ENCODE measurements at regions not wholly inside any gene's neighbourhood (a gene's known extent, or its start where the extent isn't known, plus 50 kb on each side); places are given as distances from the start of the nearest gene placed in this dataset.

DNA sequence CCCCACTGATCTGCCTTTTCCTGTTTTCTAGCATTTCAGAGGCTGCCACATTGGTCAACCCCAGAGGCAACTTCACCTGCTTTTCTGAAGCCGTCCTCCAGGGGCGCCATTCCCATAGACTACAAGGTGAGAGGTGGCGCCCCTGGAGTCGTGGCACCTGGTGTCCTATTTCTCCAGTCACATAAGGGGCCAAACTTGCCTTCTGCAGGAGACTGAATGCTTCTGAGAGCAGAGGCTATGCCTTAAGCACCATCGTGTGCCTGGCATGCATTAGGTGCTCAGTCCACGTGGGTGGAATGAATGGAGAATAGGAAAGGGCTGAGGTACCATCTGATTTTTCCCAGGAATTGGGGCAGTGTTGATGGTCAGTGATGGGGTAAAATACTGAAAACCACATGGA is 164.8 kb downstream of the HAPSTR1 start:
- no peak for DNase-seq (ENCODE audit: low read depth in 2 of 2)
- peak; percentile 32 for TF ChIP-seq CTCF (IDR thresholded peaks at IDR 0.05; ENCODE audit: low read depth, low read length)

DNA sequence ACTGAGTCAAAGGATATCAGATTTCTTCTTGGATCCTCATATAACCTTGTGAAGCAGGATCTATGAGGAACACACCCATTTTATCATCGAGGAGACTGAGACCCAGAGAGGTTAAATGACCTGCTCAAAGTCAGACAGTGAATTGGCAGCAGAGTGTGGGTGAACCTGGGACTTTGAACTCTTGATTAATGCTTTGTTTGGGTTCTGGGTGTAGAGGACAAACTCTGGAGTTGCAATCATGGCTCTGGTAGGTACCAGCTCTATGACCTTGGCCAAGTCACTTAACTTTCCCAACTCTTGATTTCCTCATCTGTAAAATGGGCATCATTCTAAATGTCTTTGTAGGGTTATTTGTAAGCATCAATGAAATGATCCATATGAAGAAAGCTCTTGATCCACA is 166.4 kb downstream of the HAPSTR1 start:
- no peak overlapping the region for H3K4me3 ChIP-seq (replicated peaks in 1 of 2; ENCODE audit: low read depth in 2 of 2, low read length in 2 of 2)
- no peak for DNase-seq (ENCODE audit: low read depth in 2 of 2)
- TF ChIP-seq CTCF (IDR thresholded peaks at IDR 0.05; ENCODE audit: low read depth, low read length), result no peak

More for the DNA sequence above, 164.8 kb downstream of the HAPSTR1 start:
- no peak overlapping the region for H3K4me3 ChIP-seq (replicated peaks in 1 of 2; ENCODE audit: low read depth in 2 of 2, low read length in 2 of 2)

DNA sequence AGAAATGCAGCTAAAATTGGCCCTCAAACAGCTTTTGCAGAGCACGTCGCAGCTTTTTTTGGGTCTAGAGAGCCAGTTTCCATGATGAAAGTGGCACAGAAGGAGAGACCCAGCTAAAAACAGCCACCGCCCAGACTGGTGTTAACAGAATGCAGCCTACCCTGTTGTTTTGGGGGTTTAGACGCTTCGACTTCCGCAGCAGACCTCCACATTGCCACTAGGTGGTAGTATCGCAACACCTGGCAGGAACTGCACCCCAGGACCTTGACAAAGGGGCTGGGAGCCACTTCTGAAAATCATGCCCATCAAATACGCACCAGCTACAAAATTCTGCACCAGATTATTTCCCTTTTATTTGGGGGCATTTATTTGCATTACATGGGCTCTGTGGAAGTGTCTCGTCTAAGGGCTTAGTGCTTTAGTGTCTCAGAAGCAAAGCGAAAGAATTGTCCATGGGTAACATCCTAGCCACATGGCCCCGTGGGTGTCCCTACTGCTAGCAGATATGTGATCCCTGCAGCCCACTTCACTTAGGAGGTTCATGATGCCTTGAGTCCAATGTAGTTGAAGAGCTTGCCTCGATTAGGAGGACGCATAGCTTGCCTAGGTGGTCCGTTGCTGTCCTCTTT is 167.1 kb downstream of the HAPSTR1 start:
- peak; percentile 41 for TF ChIP-seq CTCF (IDR thresholded peaks at IDR 0.05; ENCODE audit: low read depth, low read length)
- DNase-seq (ENCODE audit: low read depth in 2 of 2), result peak; percentile 1 to 6
- H3K4me3 ChIP-seq (replicated peaks in 1 of 2; ENCODE audit: low read depth in 2 of 2, low read length in 2 of 2), result no peak overlapping the region

DNA sequence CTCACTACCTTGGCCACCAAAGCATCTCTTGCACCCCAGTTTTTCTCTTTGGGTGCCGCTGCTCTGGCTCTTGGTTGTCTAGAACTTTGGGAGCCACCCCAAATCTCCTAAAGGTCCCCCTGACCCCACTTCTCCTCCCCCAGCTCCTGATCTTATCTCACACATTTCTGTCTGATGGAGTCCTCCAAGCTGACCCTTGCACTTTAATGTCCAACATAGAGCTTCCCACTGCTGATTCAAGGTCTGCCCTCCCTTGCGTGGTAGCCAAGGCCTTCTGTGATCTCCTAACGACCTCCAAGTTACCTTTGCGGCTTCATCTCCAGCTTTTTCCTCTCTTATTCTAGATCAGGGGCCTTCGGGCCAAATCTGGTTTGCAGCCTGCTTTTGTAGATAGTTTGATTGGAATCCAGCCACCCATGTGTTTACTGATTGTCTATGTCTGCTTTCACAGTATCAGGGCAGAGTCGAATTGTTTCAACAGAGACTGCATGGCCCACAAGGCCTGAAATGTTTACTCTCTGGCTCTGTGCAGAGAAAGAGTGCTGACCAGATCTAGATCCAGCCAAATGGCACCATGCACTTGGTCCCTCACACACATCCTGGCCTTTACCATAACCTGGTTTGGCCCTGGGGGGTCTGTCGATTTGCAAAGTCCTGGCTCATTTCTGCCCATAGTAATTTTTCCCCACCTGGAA is 168.6 kb downstream of the HAPSTR1 start:
- DNase-seq (ENCODE audit: low read depth in 2 of 2), result no peak
- no peak overlapping the region for H3K4me3 ChIP-seq (replicated peaks in 1 of 2; ENCODE audit: low read depth in 2 of 2, low read length in 2 of 2)
- TF ChIP-seq CTCF (IDR thresholded peaks at IDR 0.05; ENCODE audit: low read depth, low read length), result no peak

DNA sequence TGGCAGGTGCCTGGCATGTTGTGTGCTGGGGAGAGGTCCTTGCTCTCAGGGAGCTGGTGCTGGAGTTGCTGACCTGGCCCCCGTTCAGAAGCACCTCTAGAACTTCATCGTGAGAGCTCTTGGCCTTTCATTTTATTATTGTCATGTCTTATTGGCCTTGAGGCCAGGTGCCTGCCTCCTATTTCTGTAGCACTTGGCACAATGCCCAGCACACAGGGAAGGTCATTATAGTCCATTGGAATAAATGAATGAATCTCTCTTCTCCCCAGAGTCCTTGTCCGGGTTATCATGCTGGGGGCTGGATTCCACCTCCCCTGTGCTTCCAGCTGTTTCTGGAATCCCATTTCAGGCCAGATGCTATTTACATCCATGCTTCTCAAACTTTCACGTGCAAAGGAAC is 169.2 kb downstream of the HAPSTR1 start:
- DNase-seq (ENCODE audit: low read depth in 2 of 2), result no peak
- no peak overlapping the region for H3K4me3 ChIP-seq (replicated peaks in 1 of 2; ENCODE audit: low read depth in 2 of 2, low read length in 2 of 2)
- no peak for TF ChIP-seq CTCF (IDR thresholded peaks at IDR 0.05; ENCODE audit: low read depth, low read length)

DNA sequence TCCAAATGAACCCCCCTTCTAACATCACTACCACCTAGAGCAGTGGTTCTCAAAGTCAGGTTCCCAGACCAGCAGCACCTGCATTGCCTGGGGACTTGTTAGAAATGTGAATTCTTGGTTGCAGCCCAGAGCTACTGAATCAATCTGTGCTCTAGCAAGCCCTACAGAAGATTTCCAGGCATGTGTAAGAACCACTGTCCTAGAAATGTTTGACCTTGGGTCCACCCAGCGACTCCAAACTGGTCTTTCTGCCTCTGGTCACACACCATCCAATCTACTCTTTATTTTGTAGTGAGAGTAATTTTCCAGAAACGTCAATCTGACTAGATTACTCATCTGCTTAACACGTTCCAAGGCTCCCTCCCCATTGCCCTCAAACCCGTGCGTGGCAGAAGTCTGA is 169.9 kb downstream of the HAPSTR1 start:
- TF ChIP-seq CTCF (IDR thresholded peaks at IDR 0.05; ENCODE audit: low read depth, low read length), result no peak
- no peak overlapping the region for H3K4me3 ChIP-seq (replicated peaks in 1 of 2; ENCODE audit: low read depth in 2 of 2, low read length in 2 of 2)
- DNase-seq (ENCODE audit: low read depth in 2 of 2), result no peak
